ENCODE measurements at regions not wholly inside any gene's neighbourhood (a gene's known extent, or its start where the extent isn't known, plus 50 kb on each side); places are given as distances from the start of the nearest gene placed in this dataset.
"Not testable (repeated sequence)": the region's sequence is repeated elsewhere in the genome, so short reads cannot be mapped to it uniquely, and the experiment has no call there.

GRCh38 chr15:22201993-22202659 is 121.8 kb downstream of the OR4M2 start:
- H3K27ac ChIP-seq (ENCODE audit: low read depth, low read length), result not testable (repeated sequence)

DNA sequence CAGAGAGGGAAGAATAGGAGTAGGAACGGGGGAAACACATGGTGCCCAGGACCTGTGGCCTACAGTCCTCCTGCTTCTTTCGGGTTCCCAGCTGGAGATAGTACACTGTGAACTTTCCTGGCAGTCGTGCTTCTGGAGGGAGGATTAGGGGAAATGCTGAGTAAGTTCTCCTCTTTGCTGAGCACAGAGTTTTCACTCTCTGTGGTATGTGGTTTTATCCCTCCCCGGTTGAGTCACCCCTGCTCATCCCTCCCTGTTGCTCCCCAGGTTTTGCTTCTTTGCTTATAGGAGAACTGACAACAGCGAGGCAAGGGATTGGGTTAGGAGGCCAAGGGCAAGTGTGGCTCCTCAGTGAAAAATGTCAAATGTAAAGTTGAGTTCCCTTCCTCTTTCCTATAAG is 122.9 kb downstream of the OR4M2 start:
- H3K4me3 ChIP-seq (ENCODE audit: low read depth, low read length); H3K9ac ChIP-seq (ENCODE audit: low read length); H3K4me1 ChIP-seq (ENCODE audit: control insufficient read depth, insufficient read depth, low read length); H3K36me3 ChIP-seq (ENCODE audit: control insufficient read depth, insufficient read depth, low read length); H3K27ac ChIP-seq (ENCODE audit: low read depth, low read length); H3K27me3 ChIP-seq (ENCODE audit: control insufficient read depth, insufficient read depth, low read length); H3K9me3 ChIP-seq (ENCODE audit: control insufficient read depth, insufficient read depth, low read depth, low read length): not testable (repeated sequence)

More at GRCh38 chr15:22201993-22202659, 121.8 kb downstream of the OR4M2 start:
- H3K27me3 ChIP-seq (ENCODE audit: control insufficient read depth, insufficient read depth, low read length); H3K9me3 ChIP-seq (ENCODE audit: control insufficient read depth, insufficient read depth, low read depth, low read length); H3K36me3 ChIP-seq (ENCODE audit: control insufficient read depth, insufficient read depth, low read length); H3K9ac ChIP-seq (ENCODE audit: low read length); H3K4me3 ChIP-seq (ENCODE audit: low read depth, low read length); H3K4me1 ChIP-seq (ENCODE audit: control insufficient read depth, insufficient read depth, low read length): not testable (repeated sequence)

DNA sequence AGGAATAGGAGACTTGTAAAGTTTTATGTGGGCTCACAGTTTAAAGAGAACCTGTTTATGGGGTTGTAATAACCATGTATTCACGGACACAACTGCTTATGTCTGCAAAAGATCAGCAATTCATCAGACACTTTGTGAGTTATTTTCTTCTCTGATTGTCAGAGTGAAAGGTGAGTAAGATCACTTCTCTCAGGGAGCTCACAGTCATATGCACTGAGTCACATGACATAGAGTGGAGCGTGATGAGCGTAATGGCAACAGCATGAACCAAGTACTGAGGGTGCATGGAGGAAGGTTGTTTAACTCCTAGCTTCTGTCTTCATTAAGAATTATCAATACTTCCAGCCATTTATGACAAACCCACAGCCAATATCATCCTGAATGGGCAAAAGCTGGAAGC is 128.8 kb downstream of the OR4M2 start:
- not testable (repeated sequence) for H3K4me1 ChIP-seq (ENCODE audit: control insufficient read depth, insufficient read depth, low read length); H3K9ac ChIP-seq (ENCODE audit: low read length); H3K9me3 ChIP-seq (ENCODE audit: control insufficient read depth, insufficient read depth, low read depth, low read length); H3K27ac ChIP-seq (ENCODE audit: low read depth, low read length); H3K27me3 ChIP-seq (ENCODE audit: control insufficient read depth, insufficient read depth, low read length); H3K36me3 ChIP-seq (ENCODE audit: control insufficient read depth, insufficient read depth, low read length); H3K4me3 ChIP-seq (ENCODE audit: low read depth, low read length)

DNA sequence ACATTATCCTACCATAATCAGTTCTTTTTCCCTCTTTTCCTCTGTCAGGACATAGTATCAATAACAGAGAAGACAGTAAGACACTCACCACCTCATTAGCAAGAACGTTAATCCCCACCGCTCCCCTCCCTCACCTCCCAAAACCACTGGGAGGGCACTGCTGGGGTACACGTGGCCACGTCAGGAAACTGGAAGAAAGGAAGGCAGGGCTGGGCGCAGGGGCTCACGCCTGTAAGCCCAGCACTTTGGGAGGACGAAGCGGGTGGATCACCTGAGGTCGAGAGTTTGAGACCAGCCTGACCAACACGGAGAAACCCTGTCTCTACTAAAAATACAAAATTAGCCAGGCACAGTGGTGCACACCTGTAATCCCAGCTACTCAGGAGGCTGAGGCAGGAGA is 142.3 kb downstream of the OR4M2 start:
- H3K4me3 ChIP-seq (ENCODE audit: low read depth, low read length); H3K27me3 ChIP-seq (ENCODE audit: control insufficient read depth, insufficient read depth, low read length); H3K27ac ChIP-seq (ENCODE audit: low read depth, low read length); H3K36me3 ChIP-seq (ENCODE audit: control insufficient read depth, insufficient read depth, low read length); H3K9ac ChIP-seq (ENCODE audit: low read length); H3K4me1 ChIP-seq (ENCODE audit: control insufficient read depth, insufficient read depth, low read length): not testable (repeated sequence)
- H3K9me3 ChIP-seq (ENCODE audit: control insufficient read depth, insufficient read depth, low read depth, low read length), result peaks cover 33% of the 10 kb centered on the region; the same call in 1 of the 2 replicates

- H3K9ac ChIP-seq (ENCODE audit: low read length), result no peak overlapping the region
- H3K9me3 ChIP-seq (ENCODE audit: control insufficient read depth, insufficient read depth, low read depth, low read length), result peaks cover 49% of the 10 kb centered on the region; the same call in 1 of the 2 replicates
- no peak overlapping the region for H3K27ac ChIP-seq (ENCODE audit: low read depth, low read length)
Measured at GRCh38 chr15:22224241-22224671, 143.9 kb downstream of the OR4M2 start.

GRCh38 chr15:22224961-22225360 is 144.6 kb downstream of the OR4M2 start:
- not testable (repeated sequence) for H3K4me1 ChIP-seq (ENCODE audit: control insufficient read depth, insufficient read depth, low read length); H3K27ac ChIP-seq (ENCODE audit: low read depth, low read length); H3K4me3 ChIP-seq (ENCODE audit: low read depth, low read length); H3K9ac ChIP-seq (ENCODE audit: low read length); H3K27me3 ChIP-seq (ENCODE audit: control insufficient read depth, insufficient read depth, low read length); H3K36me3 ChIP-seq (ENCODE audit: control insufficient read depth, insufficient read depth, low read length)
- peaks cover 53% of the 10 kb centered on the region; the same call in 1 of the 2 replicates for H3K9me3 ChIP-seq (ENCODE audit: control insufficient read depth, insufficient read depth, low read depth, low read length)

More at GRCh38 chr15:22224241-22224671, 143.9 kb downstream of the OR4M2 start:
- no peaks in the 10 kb centered on the region for H3K4me1 ChIP-seq (ENCODE audit: control insufficient read depth, insufficient read depth, low read length)
- no peaks in the 10 kb centered on the region for H3K36me3 ChIP-seq (ENCODE audit: control insufficient read depth, insufficient read depth, low read length)
- no peaks in the 10 kb centered on the region; the same call in 1 of the 2 replicates for H3K27me3 ChIP-seq (ENCODE audit: control insufficient read depth, insufficient read depth, low read length)
- H3K4me3 ChIP-seq (ENCODE audit: low read depth, low read length), result no peak overlapping the region

- Histone ChIP-seq H3K9ac (ENCODE audit: low read length) (no peak overlapping the region), H3K4me1 (ENCODE audit: control insufficient read depth, insufficient read depth, low read length) (no peaks in the 10 kb centered on the region), H3K27ac (ENCODE audit: low read depth, low read length) (no peak overlapping the region), H3K4me3 (ENCODE audit: low read depth, low read length) (no peak overlapping the region), H3K27me3 (ENCODE audit: control insufficient read depth, insufficient read depth, low read length) (no peaks in the 10 kb centered on the region; the same call in 1 of the 2 replicates), H3K9me3 (ENCODE audit: control insufficient read depth, insufficient read depth, low read depth, low read length) (peaks cover 57% of the 10 kb centered on the region; the same call in 1 of the 2 replicates), H3K36me3 (ENCODE audit: control insufficient read depth, insufficient read depth, low read length) (no peaks in the 10 kb centered on the region)
Measured at GRCh38 chr15:22226034-22226790, 145.9 kb downstream of the OR4M2 start.

DNA sequence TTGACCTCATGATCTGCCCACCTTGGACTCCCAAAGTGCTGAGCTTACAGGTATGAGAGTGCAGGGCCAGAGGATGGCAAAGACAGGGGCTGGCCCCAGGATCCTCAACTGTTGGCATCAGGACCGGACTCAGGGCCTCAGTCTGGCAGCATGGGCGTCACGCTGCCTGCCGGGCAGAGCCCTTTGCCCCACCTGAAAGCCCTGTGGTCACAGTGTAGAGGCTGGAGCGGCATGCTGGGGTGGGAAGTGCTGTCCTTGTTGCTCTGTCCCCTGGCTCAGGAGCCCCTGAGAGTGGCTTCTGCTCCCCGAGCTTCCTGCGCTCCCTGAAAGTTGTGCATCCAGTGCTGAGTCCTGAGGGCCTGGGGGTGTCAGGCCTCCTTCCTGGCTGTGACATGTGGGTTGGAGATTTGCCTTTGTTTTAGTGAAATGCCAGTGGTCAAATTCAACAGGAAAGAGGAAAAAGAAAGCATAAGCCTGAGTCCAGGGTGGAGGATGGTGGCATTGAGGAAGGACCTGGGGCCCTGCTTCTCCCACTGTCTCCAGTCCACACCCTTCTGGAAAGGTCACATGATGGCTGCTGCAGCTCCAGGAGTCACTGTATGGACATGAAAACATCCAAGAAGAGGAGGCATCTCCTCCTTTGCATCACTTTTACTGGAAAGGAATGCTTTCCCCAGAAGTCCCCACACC is 147.2 kb downstream of the OR4M2 start:
- H3K9ac ChIP-seq (ENCODE audit: low read length), result no peak overlapping the region
- no peaks in the 10 kb centered on the region for H3K36me3 ChIP-seq (ENCODE audit: control insufficient read depth, insufficient read depth, low read length)
- no peak overlapping the region for H3K27ac ChIP-seq (ENCODE audit: low read depth, low read length)
- H3K4me1 ChIP-seq (ENCODE audit: control insufficient read depth, insufficient read depth, low read length), result no peaks in the 10 kb centered on the region
- H3K4me3 ChIP-seq (ENCODE audit: low read depth, low read length), result no peak overlapping the region
- peaks cover 65% of the 10 kb centered on the region; the same call in 1 of the 2 replicates for H3K9me3 ChIP-seq (ENCODE audit: control insufficient read depth, insufficient read depth, low read depth, low read length)
- H3K27me3 ChIP-seq (ENCODE audit: control insufficient read depth, insufficient read depth, low read length), result no peaks in the 10 kb centered on the region; the same call in 1 of the 2 replicates

GRCh38 chr15:22228101-22228762 is 147.9 kb downstream of the OR4M2 start:
- no peak overlapping the region for H3K9ac ChIP-seq (ENCODE audit: low read length)
- H3K27ac ChIP-seq (ENCODE audit: low read depth, low read length), result no peak overlapping the region
- H3K36me3 ChIP-seq (ENCODE audit: control insufficient read depth, insufficient read depth, low read length), result no peaks in the 10 kb centered on the region
- H3K4me1 ChIP-seq (ENCODE audit: control insufficient read depth, insufficient read depth, low read length), result no peaks in the 10 kb centered on the region
- peaks cover 65% of the 10 kb centered on the region; the same call in 1 of the 2 replicates for H3K9me3 ChIP-seq (ENCODE audit: control insufficient read depth, insufficient read depth, low read depth, low read length)
- H3K27me3 ChIP-seq (ENCODE audit: control insufficient read depth, insufficient read depth, low read length), result no peaks in the 10 kb centered on the region; the same call in 1 of the 2 replicates
- no peak overlapping the region for H3K4me3 ChIP-seq (ENCODE audit: low read depth, low read length)

GRCh38 chr15:22229990-22230819 is 149.9 kb downstream of the OR4M2 start:
- no peaks in the 10 kb centered on the region for H3K36me3 ChIP-seq (ENCODE audit: control insufficient read depth, insufficient read depth, low read length)
- no peaks in the 10 kb centered on the region; the same call in 1 of the 2 replicates for H3K27me3 ChIP-seq (ENCODE audit: control insufficient read depth, insufficient read depth, low read length)
- H3K4me1 ChIP-seq (ENCODE audit: control insufficient read depth, insufficient read depth, low read length), result no peaks in the 10 kb centered on the region
- H3K27ac ChIP-seq (ENCODE audit: low read depth, low read length), result no peak overlapping the region
- H3K4me3 ChIP-seq (ENCODE audit: low read depth, low read length), result no peak overlapping the region
- peaks cover 60% of the 10 kb centered on the region; the same call in 1 of the 2 replicates for H3K9me3 ChIP-seq (ENCODE audit: control insufficient read depth, insufficient read depth, low read depth, low read length)
- no peak overlapping the region for H3K9ac ChIP-seq (ENCODE audit: low read length)
